ENCODE measurements at regions not wholly inside any gene's neighbourhood (a gene's known extent, or its start where the extent isn't known, plus 50 kb on each side); places are given as distances from the start of the nearest gene placed in this dataset.
"Not testable (repeated sequence)": the region's sequence is repeated elsewhere in the genome, so short reads cannot be mapped to it uniquely, and the experiment has no call there.

GRCh38 chr6:86017236-86017635, 374.6 kb upstream of the SYNCRIP start:
- H3K27ac ChIP-seq, result no peak overlapping the region
- no peak for TF ChIP-seq ZFX (IDR thresholded peaks at IDR 0.05; ENCODE audit: borderline replicate concordance)
- TF ChIP-seq, protein P1, sequence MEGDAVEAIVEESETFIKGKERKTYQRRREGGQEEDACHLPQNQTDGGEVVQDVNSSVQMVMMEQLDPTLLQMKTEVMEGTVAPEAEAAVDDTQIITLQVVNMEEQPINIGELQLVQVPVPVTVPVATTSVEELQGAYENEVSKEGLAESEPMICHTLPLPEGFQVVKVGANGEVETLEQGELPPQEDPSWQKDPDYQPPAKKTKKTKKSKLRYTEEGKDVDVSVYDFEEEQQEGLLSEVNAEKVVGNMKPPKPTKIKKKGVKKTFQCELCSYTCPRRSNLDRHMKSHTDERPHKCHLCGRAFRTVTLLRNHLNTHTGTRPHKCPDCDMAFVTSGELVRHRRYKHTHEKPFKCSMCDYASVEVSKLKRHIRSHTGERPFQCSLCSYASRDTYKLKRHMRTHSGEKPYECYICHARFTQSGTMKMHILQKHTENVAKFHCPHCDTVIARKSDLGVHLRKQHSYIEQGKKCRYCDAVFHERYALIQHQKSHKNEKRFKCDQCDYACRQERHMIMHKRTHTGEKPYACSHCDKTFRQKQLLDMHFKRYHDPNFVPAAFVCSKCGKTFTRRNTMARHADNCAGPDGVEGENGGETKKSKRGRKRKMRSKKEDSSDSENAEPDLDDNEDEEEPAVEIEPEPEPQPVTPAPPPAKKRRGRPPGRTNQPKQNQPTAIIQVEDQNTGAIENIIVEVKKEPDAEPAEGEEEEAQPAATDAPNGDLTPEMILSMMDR (IDR thresholded peaks at IDR 0.05), result no peak

DNA sequence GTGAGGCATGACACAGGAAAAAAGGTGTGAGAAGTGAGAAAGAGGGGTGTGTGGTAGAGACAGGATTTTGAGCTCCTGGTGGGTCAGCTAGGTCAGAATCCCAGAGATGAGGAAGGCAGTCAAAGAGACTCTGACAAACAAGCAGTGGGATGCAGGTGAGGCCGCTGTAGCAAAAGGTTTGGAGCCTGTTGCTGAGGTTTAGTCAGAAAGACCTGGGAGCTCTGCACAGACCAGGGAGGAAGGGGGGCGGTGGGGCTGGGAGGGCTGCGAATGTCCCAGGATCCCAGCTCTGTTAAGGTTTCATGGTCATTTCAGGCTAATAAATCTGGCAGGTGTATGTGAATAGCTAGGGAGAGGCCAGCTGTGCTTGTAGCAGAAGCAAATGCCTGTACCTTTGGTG, 373.9 kb upstream of the SYNCRIP start:
- H3K27ac ChIP-seq, result no peak overlapping the region
- TF ChIP-seq, protein P1 (IDR thresholded peaks at IDR 0.05), result no peak
- no peak for TF ChIP-seq ZFX (IDR thresholded peaks at IDR 0.05; ENCODE audit: borderline replicate concordance)

- TF ChIP-seq, protein P1 (IDR thresholded peaks at IDR 0.05), result no peak
- TF ChIP-seq ZFX (IDR thresholded peaks at IDR 0.05; ENCODE audit: borderline replicate concordance), result no peak
Measured at GRCh38 chr6:86016077-86016476, 373.4 kb upstream of the SYNCRIP start.

DNA sequence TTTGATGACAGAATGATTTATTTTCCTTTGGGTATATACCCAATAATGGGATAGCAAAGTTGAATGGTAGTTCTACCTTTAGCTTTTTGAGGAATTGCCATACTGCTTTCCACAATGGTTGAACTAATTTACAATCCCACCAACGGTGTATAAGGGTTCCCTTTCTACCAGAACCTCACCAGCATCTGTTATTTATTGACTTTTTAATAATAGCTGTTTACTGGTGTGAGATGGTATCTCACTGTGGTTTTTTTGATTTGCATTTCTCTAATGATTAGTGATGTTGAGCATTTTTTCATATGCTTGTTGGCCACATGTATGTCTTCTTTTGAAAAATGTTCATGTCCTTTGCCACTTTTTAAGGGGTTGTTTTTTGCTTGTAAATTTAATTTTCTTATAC, 370.3 kb upstream of the SYNCRIP start:
- not testable (repeated sequence) for H3K27ac ChIP-seq

More at GRCh38 chr6:86016077-86016476, 373.4 kb upstream of the SYNCRIP start:
- no peak overlapping the region for H3K27ac ChIP-seq

DNA sequence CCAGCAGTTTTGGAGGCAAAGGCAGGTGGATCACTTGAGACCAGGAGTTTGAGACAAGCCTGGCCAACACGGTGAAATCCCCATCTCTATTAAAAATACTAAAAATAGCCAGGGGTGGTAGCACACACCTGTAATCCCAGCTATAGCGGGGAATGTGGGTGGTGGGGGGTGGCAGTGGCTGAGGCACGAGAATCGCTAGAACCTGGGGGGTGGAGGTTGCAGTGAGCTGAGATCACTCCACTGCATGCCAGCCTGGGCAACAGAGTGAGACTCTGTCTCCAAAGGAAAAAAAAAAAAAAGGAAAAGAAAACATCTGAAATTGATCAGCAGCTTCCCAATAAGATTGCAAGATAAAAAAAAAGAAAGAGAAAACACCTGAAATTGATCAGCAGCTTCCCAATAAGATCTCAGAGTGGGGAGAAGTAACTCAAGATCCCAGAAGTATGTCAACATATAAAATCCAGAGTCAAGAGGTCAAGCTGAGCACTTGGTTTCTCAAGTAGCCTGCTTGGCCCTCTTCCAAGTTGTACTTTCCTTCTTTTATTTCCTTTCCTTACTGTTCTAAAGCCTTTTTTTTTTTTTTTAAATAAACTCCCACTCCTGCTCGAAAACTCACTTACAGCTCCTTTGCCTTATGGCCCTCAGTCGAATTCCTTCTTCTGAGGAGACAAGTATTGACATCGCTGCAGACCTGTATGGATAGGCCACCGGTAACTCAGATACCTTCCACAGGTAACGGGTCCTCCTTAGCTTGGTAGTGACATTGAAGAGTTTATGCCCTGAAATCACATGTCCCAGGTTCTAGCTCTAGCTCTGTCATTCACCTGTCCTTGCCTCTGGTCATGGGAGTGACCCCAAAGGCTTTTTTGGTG, 368.5 kb upstream of the SYNCRIP start:
- no peak overlapping the region for H3K27ac ChIP-seq
- no peak for TF ChIP-seq ZFX (IDR thresholded peaks at IDR 0.05; ENCODE audit: borderline replicate concordance)
- TF ChIP-seq, protein P1 (IDR thresholded peaks at IDR 0.05), result no peak

GRCh38 chr6:85997206-85997605, 354.5 kb upstream of the SYNCRIP start:
- H3K27ac ChIP-seq, result no peak overlapping the region
- no peak for TF ChIP-seq ZFX (IDR thresholded peaks at IDR 0.05; ENCODE audit: borderline replicate concordance)

- TF ChIP-seq, protein P1 (IDR thresholded peaks at IDR 0.05), result no peak
- no peak for TF ChIP-seq ZFX (IDR thresholded peaks at IDR 0.05; ENCODE audit: borderline replicate concordance)
Measured at GRCh38 chr6:85996034-85996375, 353.3 kb upstream of the SYNCRIP start.

GRCh38 chr6:85995339-85996033, 352.8 kb upstream of the SYNCRIP start:
- TF ChIP-seq, protein P1 (IDR thresholded peaks at IDR 0.05), result no peak
- no peak for TF ChIP-seq ZFX (IDR thresholded peaks at IDR 0.05; ENCODE audit: borderline replicate concordance)
- no peak overlapping the region for H3K27ac ChIP-seq

More at GRCh38 chr6:85996034-85996375, 353.3 kb upstream of the SYNCRIP start:
- no peak overlapping the region for H3K27ac ChIP-seq

Measured in 22Rv1 (cell line).